Spleen (tissue), 7 donors: ENCODE measurements at regions not wholly inside any gene's neighbourhood (a gene's known extent, or its start where the extent isn't known, plus 50 kb on each side); places are given as distances from the start of the nearest gene placed in this dataset.

Experiments
- CTCF ChIP-seq, 11 experiments: fragments of 200-600 bp in 7 of 11; fragments of 450-650 bp in 4 of 11; sonication (generic) in 4 of 11; IDR thresholded peaks in 8 of 11; conservative IDR thresholded peaks in 3 of 11; 1 replicate in 7 of 11; 2 replicates in 4 of 11; pipeline versions ENCODE4 v1.4.0 to v1.8.0; 2016 to 2021; ENCODE audit warnings: antibody characterized with exemption in 11 of 11, inconsistent platforms in 4 of 11, mild to moderate bottlenecking in 1 of 11
- POLR2A ChIP-seq, 3 donors: fragments of 450-650 bp; IDR thresholded peaks; one replicate each; pipeline ENCODE4 v1.5.1; 2017; ENCODE audit warnings: antibody characterized with exemption in 3 of 3, mild to moderate bottlenecking in 1 of 3
- donor health status: DM: no; HTN: no; CAD: no; lungs with moderate emphysema.
- donor health status: DM: no; HTN: no; CAD: no.
- donor health status: DM: no; HTN: no; CAD: no.

- TF ChIP-seq POLR2A (IDR thresholded peaks at IDR 0.05) (no peak), CTCF (IDR thresholded peaks at IDR 0.05 in 8 of 11, conservative IDR thresholded peaks at IDR 0.05 in 3 of 11) (no peak)
Measured at GRCh38 chr3:104126463-104126862, 1240.2 kb upstream of the ALCAM start.
